Karpas-422 (cell line): ENCODE measurements at regions not wholly inside any gene's neighbourhood (a gene's known extent, or its start where the extent isn't known, plus 50 kb on each side); places are given as distances from the start of the nearest gene placed in this dataset.
"Not testable (repeated sequence)": the region's sequence is repeated elsewhere in the genome, so short reads cannot be mapped to it uniquely, and the experiment has no call there.

Experiments used
- DNase-seq: peaks from one replicate; pipeline ENCODE4 v3.0.0-alpha.2; 2015
- H2AFZ ChIP-seq: fragments of 200-600 bp; sonication (generic); 2 replicates; pipeline ENCODE4 v1.6.1; 2014; ENCODE audit warnings: antibody characterized with exemption, low read length, mixed read lengths
- H3K27ac ChIP-seq: fragments of 200-600 bp; sonication (generic); 2 replicates; pipeline ENCODE4 v1.5.1; 2014; ENCODE audit warnings: mild to moderate bottlenecking, low read length, moderate library complexity
- H3K27me3 ChIP-seq: fragments of 200-600 bp; sonication (generic); 2 replicates; pipeline ENCODE4 v1.6.1; 2014; ENCODE audit warnings: low read length, mixed read lengths
- H3K36me3 ChIP-seq: fragments of 200-600 bp; sonication (generic); 2 replicates; pipeline ENCODE4 v1.6.1; 2014; ENCODE audit warnings: low read length, mixed read lengths; ENCODE audit not compliant: insufficient read depth
- H3K4me1 ChIP-seq: fragments of 200-600 bp; sonication (generic); 2 replicates; pipeline ENCODE4 v1.6.1; 2014; ENCODE audit warnings: mild to moderate bottlenecking, low read length, mixed read lengths
- H3K4me2 ChIP-seq: fragments of 200-600 bp; sonication (generic); 2 replicates; pipeline ENCODE4 v1.6.1; 2014; ENCODE audit warnings: low read length, low read depth, mild to moderate bottlenecking; ENCODE audit not compliant: poor library complexity, severe bottlenecking
- H3K4me3 ChIP-seq: fragments of 200-600 bp; sonication (generic); 2 replicates; pipeline ENCODE4 v1.5.1; 2014; ENCODE audit warnings: mild to moderate bottlenecking, antibody characterized with exemption, low read length, mixed read lengths
- H3K79me2 ChIP-seq: fragments of 200-600 bp; sonication (generic); 2 replicates; pipeline ENCODE4 v1.6.1; 2014; ENCODE audit warnings: mild to moderate bottlenecking, low read length, mixed read lengths
- H3K9ac ChIP-seq: fragments of 200-600 bp; sonication (generic); 2 replicates; pipeline ENCODE4 v1.6.0; 2014; ENCODE audit warnings: low read length
- H3K9me2 ChIP-seq: fragments of 200-600 bp; sonication (generic), shearing (Covaris generic); replicated peaks from 2 replicates; pipeline ENCODE4 v1.6.0; 2014; ENCODE audit warnings: mild to moderate bottlenecking, low read length, moderate library complexity; ENCODE audit not compliant: insufficient read depth
- H3K9me3 ChIP-seq: fragments of 300-700, 200-600 bp; sonication (generic); 2 replicates; pipeline ENCODE4 v1.6.1; 2014; ENCODE audit warnings: low read length, mixed read lengths
- H4K20me1 ChIP-seq: fragments of 200-600 bp; sonication (generic); 2 replicates; pipeline ENCODE4 v1.6.1; 2014; ENCODE audit warnings: mild to moderate bottlenecking, antibody characterized with exemption, low read length, low read depth; ENCODE audit not compliant: insufficient read depth

- Histone ChIP-seq H3K4me3 (no peak overlapping the region), H3K4me2 (no peak overlapping the region), H3K9ac (no peak overlapping the region), H3K27me3 (no peaks in the 10 kb centered on the region), H3K27ac (no peak overlapping the region), H3K9me3 (no peaks in the 10 kb centered on the region), H4K20me1 (no peaks in the 10 kb centered on the region), H3K4me1 (no peaks in the 10 kb centered on the region), H3K79me2 (no peaks in the 10 kb centered on the region), H3K36me3 (no peaks in the 10 kb centered on the region), H2AFZ (no peak overlapping the region), H3K9me2 (no peaks in the 10 kb centered on the region)
- no peak for DNase-seq
Observed at GRCh38 chr3:87975716-87976115, 83.1 kb downstream of the CGGBP1 start.

- Histone ChIP-seq H3K27me3 (no peaks in the 10 kb centered on the region), H3K9ac (no peak overlapping the region), H3K9me3 (no peaks in the 10 kb centered on the region), H3K4me2 (no peak overlapping the region), H3K4me3 (no peak overlapping the region), H3K4me1 (no peaks in the 10 kb centered on the region), H3K79me2 (no peaks in the 10 kb centered on the region), H3K27ac (no peak overlapping the region), H2AFZ (no peak overlapping the region), H4K20me1 (no peaks in the 10 kb centered on the region), H3K9me2 (no peaks in the 10 kb centered on the region), H3K36me3 (no peaks in the 10 kb centered on the region)
- DNase-seq: no peak
Observed at GRCh38 chr3:87973906-87974305, 84.9 kb downstream of the CGGBP1 start.

- Histone ChIP-seq H3K27me3 (no peaks in the 10 kb centered on the region), H3K9me2 (no peaks in the 10 kb centered on the region), H4K20me1 (no peaks in the 10 kb centered on the region), H3K4me1 (no peaks in the 10 kb centered on the region), H3K36me3 (no peaks in the 10 kb centered on the region), H3K4me3 (no peak overlapping the region), H3K27ac (no peak overlapping the region), H3K4me2 (no peak overlapping the region), H3K9me3 (no peaks in the 10 kb centered on the region), H3K79me2 (no peaks in the 10 kb centered on the region), H3K9ac (no peak overlapping the region), H2AFZ (no peak overlapping the region)
- DNase-seq: no peak
Observed at GRCh38 chr3:87969620-87970019, 89.2 kb downstream of the CGGBP1 start.

GRCh38 chr3:87968668-87969067 is 90.1 kb downstream of the CGGBP1 start:
- DNase-seq: no peak
- no peaks in the 10 kb centered on the region for H3K4me1 ChIP-seq

GRCh38 chr3:87958289-87958688 is 100.5 kb downstream of the CGGBP1 start:
- no peaks in the 10 kb centered on the region for H3K27me3 ChIP-seq
- H2AFZ ChIP-seq: no peak overlapping the region
- H3K4me1 ChIP-seq: no peaks in the 10 kb centered on the region
- no peaks in the 10 kb centered on the region for H4K20me1 ChIP-seq
- DNase-seq: no peak
- no peaks in the 10 kb centered on the region for H3K9me3 ChIP-seq
- no peak overlapping the region for H3K4me3 ChIP-seq
- no peaks in the 10 kb centered on the region for H3K9me2 ChIP-seq
- no peak overlapping the region for H3K27ac ChIP-seq
- no peaks in the 10 kb centered on the region for H3K36me3 ChIP-seq
- H3K79me2 ChIP-seq: no peaks in the 10 kb centered on the region
- no peak overlapping the region for H3K9ac ChIP-seq
- H3K4me2 ChIP-seq: no peak overlapping the region

More at GRCh38 chr3:87968668-87969067, 90.1 kb downstream of the CGGBP1 start:
- no peak overlapping the region for H2AFZ ChIP-seq
- H3K27ac ChIP-seq: no peak overlapping the region
- no peaks in the 10 kb centered on the region for H3K79me2 ChIP-seq
- no peaks in the 10 kb centered on the region for H4K20me1 ChIP-seq
- H3K4me2 ChIP-seq: no peak overlapping the region
- no peaks in the 10 kb centered on the region for H3K9me3 ChIP-seq
- H3K27me3 ChIP-seq: no peaks in the 10 kb centered on the region
- no peak overlapping the region for H3K4me3 ChIP-seq
- H3K9me2 ChIP-seq: no peaks in the 10 kb centered on the region
- no peaks in the 10 kb centered on the region for H3K36me3 ChIP-seq
- no peak overlapping the region for H3K9ac ChIP-seq

- no peaks in the 10 kb centered on the region for H3K79me2 ChIP-seq
- no peak for DNase-seq
- no peaks in the 10 kb centered on the region for H4K20me1 ChIP-seq
- H3K27me3 ChIP-seq: no peaks in the 10 kb centered on the region
- H3K4me3 ChIP-seq: no peak overlapping the region
- no peaks in the 10 kb centered on the region for H3K36me3 ChIP-seq
- H3K27ac ChIP-seq: no peak overlapping the region
- no peak overlapping the region for H2AFZ ChIP-seq
- H3K9me3 ChIP-seq: no peaks in the 10 kb centered on the region
- H3K4me1 ChIP-seq: no peaks in the 10 kb centered on the region
- no peaks in the 10 kb centered on the region for H3K9me2 ChIP-seq
- no peak overlapping the region for H3K9ac ChIP-seq
- no peak overlapping the region for H3K4me2 ChIP-seq
Observed at GRCh38 chr3:87957575-87957974, 101.2 kb downstream of the CGGBP1 start.

- H3K27me3 ChIP-seq: no peaks in the 10 kb centered on the region
- no peak overlapping the region for H3K4me3 ChIP-seq
- no peaks in the 10 kb centered on the region for H4K20me1 ChIP-seq
- no peak overlapping the region for H3K4me2 ChIP-seq
- H2AFZ ChIP-seq: no peak overlapping the region
- H3K9me3 ChIP-seq: no peaks in the 10 kb centered on the region
- no peak overlapping the region for H3K27ac ChIP-seq
- no peaks in the 10 kb centered on the region for H3K4me1 ChIP-seq
- no peaks in the 10 kb centered on the region for H3K36me3 ChIP-seq
- no peaks in the 10 kb centered on the region for H3K79me2 ChIP-seq
- H3K9me2 ChIP-seq: no peaks in the 10 kb centered on the region
- H3K9ac ChIP-seq: no peak overlapping the region
- DNase-seq: no peak
Observed at GRCh38 chr3:87949879-87950208, 109.0 kb downstream of the CGGBP1 start.

- Histone ChIP-seq H3K4me1 (no peaks in the 10 kb centered on the region), H3K4me3 (no peak overlapping the region), H3K4me2 (no peak overlapping the region), H3K9ac (no peak overlapping the region), H3K36me3 (no peaks in the 10 kb centered on the region), H3K9me3 (no peaks in the 10 kb centered on the region), H3K79me2 (no peaks in the 10 kb centered on the region), H3K27ac (no peak overlapping the region), H3K27me3 (no peaks in the 10 kb centered on the region), H4K20me1 (no peaks in the 10 kb centered on the region), H3K9me2 (no peaks in the 10 kb centered on the region), H2AFZ (no peak overlapping the region)
- no peak for DNase-seq
Observed at GRCh38 chr3:87949189-87949878, 109.5 kb downstream of the CGGBP1 start.

- H3K4me2 ChIP-seq, H2AFZ ChIP-seq, H4K20me1 ChIP-seq, H3K9me3 ChIP-seq, DNase-seq, H3K9ac ChIP-seq, H3K79me2 ChIP-seq, H3K36me3 ChIP-seq, H3K9me2 ChIP-seq, H3K4me1 ChIP-seq, H3K27me3 ChIP-seq, H3K27ac ChIP-seq, H3K4me3 ChIP-seq: not testable (repeated sequence)
Observed at GRCh38 chr3:87946007-87946406, 112.8 kb downstream of the CGGBP1 start.
